ENCODE measurements at regions not wholly inside any gene's neighbourhood (a gene's known extent, or its start where the extent isn't known, plus 50 kb on each side); places are given as distances from the start of the nearest gene placed in this dataset.

DNA sequence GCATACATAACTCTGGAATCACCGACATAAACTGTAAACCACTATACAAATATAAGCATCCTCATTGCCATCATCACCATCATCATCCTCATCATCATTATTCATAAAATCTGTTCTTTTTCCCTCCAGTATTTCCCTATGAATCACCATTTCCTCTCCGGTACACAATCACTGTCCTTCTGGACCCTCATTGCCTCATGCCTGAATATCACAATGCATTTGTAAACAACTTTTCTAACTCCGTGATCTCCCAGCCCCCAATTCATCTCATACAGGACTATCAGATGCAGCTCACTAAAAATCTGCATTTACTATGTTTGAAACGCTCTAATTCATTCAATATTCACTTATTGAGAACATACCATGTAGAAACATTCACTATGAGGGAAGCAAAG is 339.7 kb downstream of the TBC1D32 start:
- no peaks in the 10 kb centered on the region for H3K27me3 ChIP-seq (replicated peaks in 1 of 7)
- WGBS, 5 donors = 72 to 81% (median 75%) methylated on average over 4 of the region's 4 CpGs
- H3K27ac ChIP-seq = no peak overlapping the region
- no peak overlapping the region for H3K4me3 ChIP-seq
- H3K9me3 ChIP-seq = no peaks in the 10 kb centered on the region
- no peaks in the 10 kb centered on the region for H3K4me1 ChIP-seq
- intact Hi-C loops (cut with DNase I; ENCODE audit: low total_unique reads) = no loop called here
- H3K36me3 ChIP-seq = no peaks in the 10 kb centered on the region
- TF ChIP-seq, protein P1, sequence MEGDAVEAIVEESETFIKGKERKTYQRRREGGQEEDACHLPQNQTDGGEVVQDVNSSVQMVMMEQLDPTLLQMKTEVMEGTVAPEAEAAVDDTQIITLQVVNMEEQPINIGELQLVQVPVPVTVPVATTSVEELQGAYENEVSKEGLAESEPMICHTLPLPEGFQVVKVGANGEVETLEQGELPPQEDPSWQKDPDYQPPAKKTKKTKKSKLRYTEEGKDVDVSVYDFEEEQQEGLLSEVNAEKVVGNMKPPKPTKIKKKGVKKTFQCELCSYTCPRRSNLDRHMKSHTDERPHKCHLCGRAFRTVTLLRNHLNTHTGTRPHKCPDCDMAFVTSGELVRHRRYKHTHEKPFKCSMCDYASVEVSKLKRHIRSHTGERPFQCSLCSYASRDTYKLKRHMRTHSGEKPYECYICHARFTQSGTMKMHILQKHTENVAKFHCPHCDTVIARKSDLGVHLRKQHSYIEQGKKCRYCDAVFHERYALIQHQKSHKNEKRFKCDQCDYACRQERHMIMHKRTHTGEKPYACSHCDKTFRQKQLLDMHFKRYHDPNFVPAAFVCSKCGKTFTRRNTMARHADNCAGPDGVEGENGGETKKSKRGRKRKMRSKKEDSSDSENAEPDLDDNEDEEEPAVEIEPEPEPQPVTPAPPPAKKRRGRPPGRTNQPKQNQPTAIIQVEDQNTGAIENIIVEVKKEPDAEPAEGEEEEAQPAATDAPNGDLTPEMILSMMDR (IDR thresholded peaks at IDR 0.05 in 8 of 11, conservative IDR thresholded peaks at IDR 0.05 in 3 of 11) = no peak
- no peak for TF ChIP-seq POLR2A (IDR thresholded peaks at IDR 0.05)
- TF ChIP-seq POLR2AphosphoS5 (IDR thresholded peaks at IDR 0.05) = no peak
- no peak for DNase-seq

DNA sequence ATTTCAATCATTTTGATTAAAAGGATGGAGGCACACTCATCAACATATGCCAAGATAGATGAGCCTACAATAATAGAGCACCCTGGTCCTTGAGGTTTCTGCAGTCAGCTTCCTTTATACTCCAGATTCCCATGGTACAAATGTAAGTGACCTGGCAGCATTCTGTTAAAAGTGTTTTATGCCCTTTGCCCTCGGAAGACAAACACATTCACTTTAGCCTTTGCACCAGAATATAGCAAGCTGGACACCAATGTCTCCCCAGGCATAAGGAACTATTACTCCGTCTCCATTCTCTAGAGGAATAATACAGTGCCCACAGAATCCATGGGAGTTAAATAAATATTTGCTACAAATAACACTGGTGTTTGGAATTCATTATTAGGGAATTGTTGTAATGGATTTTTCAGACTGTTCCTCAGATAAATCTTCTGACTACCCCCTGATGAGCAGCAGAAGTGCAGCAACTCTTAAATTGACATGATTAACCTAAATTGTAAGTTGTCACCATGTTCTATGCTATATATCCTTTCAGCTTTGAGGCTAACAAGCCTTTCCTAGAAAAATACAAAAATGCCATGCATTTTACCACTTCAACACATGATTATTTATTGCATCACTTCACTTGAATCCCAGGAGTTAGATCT is 340.2 kb downstream of the TBC1D32 start:
- TF ChIP-seq POLR2A (IDR thresholded peaks at IDR 0.05) (no peak), POLR2AphosphoS5 (IDR thresholded peaks at IDR 0.05) (no peak)
- TF ChIP-seq, protein P1 (IDR thresholded peaks at IDR 0.05 in 8 of 11, conservative IDR thresholded peaks at IDR 0.05 in 3 of 11) = no peak
- 64 to 91% (median 87%) methylated on average over 2 of the region's 2 CpGs for WGBS, 5 donors

DNA sequence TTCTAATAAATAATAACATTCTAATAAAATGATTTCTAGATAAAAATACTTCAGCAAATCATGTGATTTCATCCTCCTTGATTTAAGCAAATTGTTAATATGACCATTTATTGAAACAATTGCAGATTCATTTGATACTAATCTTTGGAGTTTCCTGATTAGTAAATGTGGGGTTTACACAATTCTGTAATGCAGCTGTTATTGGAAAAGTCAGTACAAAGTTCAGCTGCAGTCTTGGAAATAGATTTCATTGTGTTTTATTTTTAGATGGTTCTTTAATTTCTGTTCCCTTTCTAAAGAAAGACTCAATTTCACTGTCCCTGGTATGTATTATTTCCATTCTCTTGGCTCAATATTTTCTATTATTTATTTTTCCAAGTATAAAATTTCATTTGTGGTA is 342.0 kb downstream of the TBC1D32 start:
- DNase-seq = no peak
- intact Hi-C loops (cut with DNase I; ENCODE audit: low total_unique reads) = no loop called here
- Histone ChIP-seq H3K4me3 (no peak overlapping the region), H3K27ac (no peak overlapping the region), H3K4me1 (no peaks in the 10 kb centered on the region), H3K27me3 (replicated peaks in 1 of 7) (no peaks in the 10 kb centered on the region), H3K36me3 (no peaks in the 10 kb centered on the region), H3K9me3 (no peaks in the 10 kb centered on the region)
- TF ChIP-seq, protein P1 (IDR thresholded peaks at IDR 0.05 in 8 of 11, conservative IDR thresholded peaks at IDR 0.05 in 3 of 11) = no peak
- TF ChIP-seq POLR2A (IDR thresholded peaks at IDR 0.05) (no peak), POLR2AphosphoS5 (IDR thresholded peaks at IDR 0.05) (no peak)

More for the DNA sequence above, 340.2 kb downstream of the TBC1D32 start:
- Histone ChIP-seq H3K36me3 (no peaks in the 10 kb centered on the region), H3K4me1 (no peaks in the 10 kb centered on the region), H3K9me3 (no peaks in the 10 kb centered on the region), H3K27me3 (replicated peaks in 1 of 7) (no peaks in the 10 kb centered on the region), H3K27ac (no peak overlapping the region), H3K4me3 (no peak overlapping the region)
- intact Hi-C loops (cut with DNase I; ENCODE audit: low total_unique reads) = no loop called here
- DNase-seq = no peak

DNA sequence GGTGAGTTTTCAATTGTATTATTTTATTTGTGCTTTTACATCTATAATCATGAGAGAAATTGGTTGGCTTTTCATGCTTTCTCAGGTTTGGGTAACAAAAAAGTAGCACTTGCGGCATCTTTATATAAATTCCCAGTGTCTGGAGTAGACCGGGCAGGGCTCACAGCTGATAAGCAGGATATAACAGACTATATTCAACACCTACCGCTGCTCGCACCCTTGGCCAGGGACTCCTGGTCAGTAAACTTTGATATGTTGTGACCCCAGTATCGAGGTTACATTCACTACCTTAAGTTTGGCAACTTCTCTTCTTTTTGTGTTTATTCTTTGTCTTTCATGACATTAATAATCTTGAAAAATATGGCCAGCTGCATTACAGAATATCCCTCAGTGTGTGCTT is 343.4 kb downstream of the TBC1D32 start:
- Histone ChIP-seq H3K27me3 (replicated peaks in 1 of 7) (no peaks in the 10 kb centered on the region), H3K9me3 (no peaks in the 10 kb centered on the region), H3K27ac (no peak overlapping the region), H3K36me3 (no peaks in the 10 kb centered on the region), H3K4me3 (no peak overlapping the region), H3K4me1 (no peaks in the 10 kb centered on the region)
- no peak for DNase-seq
- 87 to 96% (median 90%) methylated on average over 5 of the region's 5 CpGs for WGBS, 5 donors
- intact Hi-C loops (cut with DNase I; ENCODE audit: low total_unique reads) = no loop called here
- TF ChIP-seq, protein P1 (IDR thresholded peaks at IDR 0.05 in 8 of 11, conservative IDR thresholded peaks at IDR 0.05 in 3 of 11) = no peak
- TF ChIP-seq POLR2AphosphoS5 (IDR thresholded peaks at IDR 0.05) (no peak), POLR2A (IDR thresholded peaks at IDR 0.05) (no peak)

Measured in spleen (tissue), 11 donors.